ENCODE measurements at regions not wholly inside any gene's neighbourhood (a gene's known extent, or its start where the extent isn't known, plus 50 kb on each side); places are given as distances from the start of the nearest gene placed in this dataset.

DNA sequence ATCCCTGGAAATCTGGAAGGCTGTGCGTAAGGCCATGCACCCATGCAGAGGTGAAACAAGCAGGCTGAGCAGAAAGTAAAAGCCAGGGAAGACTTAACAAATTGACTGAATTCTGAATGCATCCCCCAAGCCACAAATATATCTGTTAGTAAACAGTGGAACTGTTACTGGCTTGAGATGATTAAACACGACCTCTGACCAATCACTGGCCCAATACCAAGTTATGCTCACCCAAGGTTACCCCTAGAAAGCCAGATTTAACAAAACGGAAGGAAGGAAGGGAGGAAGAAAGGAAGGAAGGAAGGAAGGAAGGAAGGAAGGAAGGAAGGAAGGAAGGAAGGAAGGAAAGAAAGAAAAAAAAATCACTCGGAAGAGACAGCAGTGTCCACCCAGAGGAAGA, 215.8 kb upstream of the CCNG1 start:
- BruUV-seq (replicated peaks): no TSS peak
- Mint-ChIP-seq H3K27me3 (ENCODE audit: insufficient read depth, unreplicated experiment) (peaks cover 34% of the 10 kb centered on the region), H3K9me3 (ENCODE audit: unreplicated experiment) (no peaks in the 10 kb centered on the region), H3K4me3 (ENCODE audit: unreplicated experiment) (no peak overlapping the region), H3K27ac (ENCODE audit: low read depth, unreplicated experiment) (no peak overlapping the region), H3K36me3 (ENCODE audit: insufficient read depth, unreplicated experiment) (no peaks in the 10 kb centered on the region), H3K4me1 (ENCODE audit: insufficient read depth, unreplicated experiment) (no peaks in the 10 kb centered on the region)
- POLR2A ChIA-PET: interaction anchor here (0.6 kb wide), 1 partner anchor 636 kb away, joined by 3 read pairs; no protein-coding TSS in a partner anchor
- intact Hi-C loops (cut with micrococcal nuclease): no loop called here
- TF ChIP-seq, protein P1, sequence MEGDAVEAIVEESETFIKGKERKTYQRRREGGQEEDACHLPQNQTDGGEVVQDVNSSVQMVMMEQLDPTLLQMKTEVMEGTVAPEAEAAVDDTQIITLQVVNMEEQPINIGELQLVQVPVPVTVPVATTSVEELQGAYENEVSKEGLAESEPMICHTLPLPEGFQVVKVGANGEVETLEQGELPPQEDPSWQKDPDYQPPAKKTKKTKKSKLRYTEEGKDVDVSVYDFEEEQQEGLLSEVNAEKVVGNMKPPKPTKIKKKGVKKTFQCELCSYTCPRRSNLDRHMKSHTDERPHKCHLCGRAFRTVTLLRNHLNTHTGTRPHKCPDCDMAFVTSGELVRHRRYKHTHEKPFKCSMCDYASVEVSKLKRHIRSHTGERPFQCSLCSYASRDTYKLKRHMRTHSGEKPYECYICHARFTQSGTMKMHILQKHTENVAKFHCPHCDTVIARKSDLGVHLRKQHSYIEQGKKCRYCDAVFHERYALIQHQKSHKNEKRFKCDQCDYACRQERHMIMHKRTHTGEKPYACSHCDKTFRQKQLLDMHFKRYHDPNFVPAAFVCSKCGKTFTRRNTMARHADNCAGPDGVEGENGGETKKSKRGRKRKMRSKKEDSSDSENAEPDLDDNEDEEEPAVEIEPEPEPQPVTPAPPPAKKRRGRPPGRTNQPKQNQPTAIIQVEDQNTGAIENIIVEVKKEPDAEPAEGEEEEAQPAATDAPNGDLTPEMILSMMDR (IDR thresholded peaks at IDR 0.05; ENCODE audit: unreplicated experiment): no peak
- no peak for DNase-seq (ENCODE audit: unreplicated experiment)
- CTCF ChIA-PET: no interaction called here

GRCh38 chr5:163222982-163223381, 214.4 kb upstream of the CCNG1 start:
- no peak overlapping the region for H3K27ac Mint-ChIP-seq (ENCODE audit: low read depth, unreplicated experiment)
- no TSS peak for BruUV-seq (replicated peaks)
- no peaks in the 10 kb centered on the region for H3K36me3 Mint-ChIP-seq (ENCODE audit: insufficient read depth, unreplicated experiment)
- ChIA-PET CTCF (interaction anchor here (0.7 kb wide), 1 partner anchor 15 kb away, joined by 3 read pairs; no protein-coding TSS in a partner anchor), POLR2A (no interaction called here)
- DNase-seq (ENCODE audit: unreplicated experiment): no peak
- no peaks in the 10 kb centered on the region for H3K4me1 Mint-ChIP-seq (ENCODE audit: insufficient read depth, unreplicated experiment)
- peaks cover 34% of the 10 kb centered on the region for H3K27me3 Mint-ChIP-seq (ENCODE audit: insufficient read depth, unreplicated experiment)
- TF ChIP-seq, protein P1 (IDR thresholded peaks at IDR 0.05; ENCODE audit: unreplicated experiment): no peak
- intact Hi-C loops (cut with micrococcal nuclease): no loop called here
- H3K9me3 Mint-ChIP-seq (ENCODE audit: unreplicated experiment): no peaks in the 10 kb centered on the region
- H3K4me3 Mint-ChIP-seq (ENCODE audit: unreplicated experiment): no peak overlapping the region

- no peak overlapping the region for H3K4me3 Mint-ChIP-seq (ENCODE audit: unreplicated experiment)
- H3K4me1 Mint-ChIP-seq (ENCODE audit: insufficient read depth, unreplicated experiment): no peaks in the 10 kb centered on the region
- intact Hi-C loops (cut with micrococcal nuclease): no loop called here
- no TSS peak for BruUV-seq (replicated peaks)
- ChIA-PET POLR2A (no interaction called here), CTCF (no interaction called here)
- DNase-seq (ENCODE audit: unreplicated experiment): no peak
- H3K27ac Mint-ChIP-seq (ENCODE audit: low read depth, unreplicated experiment): no peak overlapping the region
- peaks cover 36% of the 10 kb centered on the region for H3K27me3 Mint-ChIP-seq (ENCODE audit: insufficient read depth, unreplicated experiment)
- no peaks in the 10 kb centered on the region for H3K9me3 Mint-ChIP-seq (ENCODE audit: unreplicated experiment)
- no peaks in the 10 kb centered on the region for H3K36me3 Mint-ChIP-seq (ENCODE audit: insufficient read depth, unreplicated experiment)
- TF ChIP-seq, protein P1 (IDR thresholded peaks at IDR 0.05; ENCODE audit: unreplicated experiment): no peak
These were observed 192.9 kb upstream of the CCNG1 start for GRCh38 chr5:163244445-163244987.

DNA sequence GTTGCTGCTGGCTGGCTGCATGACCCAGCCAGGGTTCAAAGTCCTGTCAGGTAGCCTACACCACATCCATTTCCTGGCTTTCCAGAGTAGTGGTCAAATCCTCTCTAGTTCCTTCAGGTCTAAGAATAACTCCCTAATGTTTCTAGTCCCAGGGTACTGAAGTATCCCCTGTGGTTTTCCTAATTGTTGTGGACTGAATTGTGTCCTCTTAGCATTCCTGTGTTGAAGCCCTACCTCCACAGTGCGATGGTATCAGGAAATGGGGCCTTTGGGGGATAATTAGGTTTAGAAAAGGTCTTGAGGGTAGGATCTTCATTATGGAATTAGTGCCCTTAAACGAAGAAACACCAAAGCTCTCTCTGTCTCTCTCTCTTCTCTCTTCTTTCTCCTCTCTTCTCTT, 191.8 kb upstream of the CCNG1 start:
- DNase-seq (ENCODE audit: unreplicated experiment): no peak
- CTCF ChIA-PET: interaction anchor here (1.1 to 2.1 kb wide), 2 partner anchors 11 to 1062 kb away, joined by 4 to 9 read pairs; no protein-coding TSS in a partner anchor
- Mint-ChIP-seq H3K27me3 (ENCODE audit: insufficient read depth, unreplicated experiment) (peaks cover 44% of the 10 kb centered on the region), H3K9me3 (ENCODE audit: unreplicated experiment) (no peaks in the 10 kb centered on the region), H3K4me3 (ENCODE audit: unreplicated experiment) (no peak overlapping the region), H3K36me3 (ENCODE audit: insufficient read depth, unreplicated experiment) (no peaks in the 10 kb centered on the region), H3K27ac (ENCODE audit: low read depth, unreplicated experiment) (no peak overlapping the region), H3K4me1 (ENCODE audit: insufficient read depth, unreplicated experiment) (no peaks in the 10 kb centered on the region)
- POLR2A ChIA-PET: no interaction called here
- no TSS peak for BruUV-seq (replicated peaks)
- intact Hi-C loops (cut with micrococcal nuclease): no loop called here
- TF ChIP-seq, protein P1 (IDR thresholded peaks at IDR 0.05; ENCODE audit: unreplicated experiment): no peak

Measured in MCF 10A (cell line).